Natural killer cell (primary cell): ENCODE measurements at regions not wholly inside any gene's neighbourhood (a gene's known extent, or its start where the extent isn't known, plus 50 kb on each side); places are given as distances from the start of the nearest gene placed in this dataset.

ENCODE experiments used
- ATAC-seq, 3 donors: fragments of 150-1000 bp in 2 of 3; fragments of 200-7000 bp in 1 of 3; cut with Tn5 transposase; 1 replicate in 1 of 3; 2 replicates in 2 of 3; pipeline ENCODE4 v1.10.0; 2021; ENCODE audit warnings: mild to moderate bottlenecking in 2 of 3, moderate library complexity in 2 of 3
- DNase-seq, 2 donors: peaks; one replicate each; pipeline versions ENCODE4 v3.0.0 to v3.0.0-alpha.2; 2013 to 2021; ENCODE audit warnings: mixed read lengths in 1 of 2
- H3K27ac ChIP-seq: one replicate; pipeline ENCODE4 v1.5.1; 2013; ENCODE audit warnings: mild to moderate bottlenecking, low read length
- H3K27me3 ChIP-seq: one replicate; pipeline ENCODE4 v1.6.1; 2013; ENCODE audit warnings: low read length; ENCODE audit not compliant: control insufficient read depth, insufficient read depth
- H3K36me3 ChIP-seq: one replicate; pipeline ENCODE4 v1.6.1; 2013; ENCODE audit warnings: low read length; ENCODE audit not compliant: control insufficient read depth, insufficient read depth
- H3K4me1 ChIP-seq: one replicate; pipeline ENCODE4 v1.6.1; 2013; ENCODE audit warnings: low read length; ENCODE audit not compliant: control insufficient read depth, insufficient read depth
- H3K4me3 ChIP-seq: one replicate; pipeline ENCODE4 v1.5.1; 2013; ENCODE audit warnings: low read length
- H3K9me3 ChIP-seq: one replicate; pipeline ENCODE4 v1.6.1; 2013; ENCODE audit warnings: low read length; ENCODE audit not compliant: control insufficient read depth, insufficient read depth
- H3K27ac Mint-ChIP-seq, 2 donors: one replicate each; pipeline ENCODE4 v1.8.0; 2022; ENCODE audit warnings: mild to moderate bottlenecking in 2 of 2, mixed read lengths in 2 of 2, moderate library complexity in 1 of 2
- H3K27me3 Mint-ChIP-seq, 2 donors: one replicate each; pipeline ENCODE4 v1.8.0; 2022; ENCODE audit warnings: low read depth in 2 of 2, mixed read lengths in 2 of 2
- H3K36me3 Mint-ChIP-seq: one replicate; pipeline ENCODE4 v1.8.0; 2022; ENCODE audit warnings: mixed read lengths
- H3K4me1 Mint-ChIP-seq, 2 donors: one replicate each; pipeline ENCODE4 v1.8.0; 2022; ENCODE audit warnings: mixed read lengths in 2 of 2
- H3K4me3 Mint-ChIP-seq: one replicate; pipeline ENCODE4 v1.8.0; 2022; ENCODE audit warnings: mild to moderate bottlenecking, moderate library complexity, mixed read lengths
- H3K9me3 Mint-ChIP-seq, 2 donors: one replicate each; pipeline ENCODE4 v1.8.0; 2022; ENCODE audit warnings: mixed read lengths in 2 of 2
- CTCF ChIP-seq: fragments of 200-600 bp; IDR thresholded peaks from one replicate; pipeline ENCODE4 v1.8.0; 2022; ENCODE audit warnings: antibody characterized with exemption
- WGBS: methylation state at CpG from one replicate; pipeline ENCODE4 v1.1.7; 2013; ENCODE audit warnings: missing lambda C conversion rate; ENCODE audit not compliant: insufficient coverage; 5-methylcytosine and 5-hydroxymethylcytosine counted together
- intact Hi-C: fragments of 100-400 bp; cut with micrococcal nuclease; formaldehyde crosslinking; loops from one replicate; pipeline ENCODE4 v1.14.2; 2022

- H3K9me3 ChIP-seq: no peaks in the 10 kb centered on the region
- WGBS: 60% methylated on average over 1 of the region's 3 CpGs
- Mint-ChIP-seq H3K9me3 (peaks cover 7 to 18% of the 10 kb centered on the region in 2 donors), H3K27me3 (no peaks in the 10 kb centered on the region), H3K4me3 (no peak overlapping the region), H3K27ac (no peak overlapping the region), H3K36me3 (no peaks in the 10 kb centered on the region), H3K4me1 (no peaks in the 10 kb centered on the region)
- no peak for TF ChIP-seq CTCF
- no peak overlapping the region for H3K27ac ChIP-seq
- H3K4me3 ChIP-seq: no peak overlapping the region
- H3K4me1 ChIP-seq: no peaks in the 10 kb centered on the region
- intact Hi-C loops: no loop called here
- no peaks in the 10 kb centered on the region for H3K27me3 ChIP-seq
- ATAC-seq (no peak), DNase-seq (no peak)
- H3K36me3 ChIP-seq: no peaks in the 10 kb centered on the region
Measured at GRCh38 chr3:168747697-168748096, 652.0 kb upstream of the GOLIM4 start.

- Histone ChIP-seq H3K27ac (no peak overlapping the region), H3K4me3 (no peak overlapping the region), H3K9me3 (no peaks in the 10 kb centered on the region), H3K4me1 (no peaks in the 10 kb centered on the region), H3K27me3 (no peaks in the 10 kb centered on the region), H3K36me3 (no peaks in the 10 kb centered on the region)
- Mint-ChIP-seq H3K9me3 (peaks cover 9 to 13% of the 10 kb centered on the region in 2 donors), H3K36me3 (no peaks in the 10 kb centered on the region), H3K27me3 (no peaks in the 10 kb centered on the region), H3K4me3 (no peak overlapping the region), H3K27ac (no peak overlapping the region), H3K4me1 (no peaks in the 10 kb centered on the region)
- ATAC-seq: no peak
- DNase-seq: no peak
- WGBS: 90% methylated on average over 3 of the region's 6 CpGs
- intact Hi-C loops: no loop called here
- no peak for TF ChIP-seq CTCF
Measured at GRCh38 chr3:168738527-168739325, 643.0 kb upstream of the GOLIM4 start.

GRCh38 chr3:168736202-168736601 is 640.5 kb upstream of the GOLIM4 start:
- WGBS: 92% methylated on average over 2 of the region's 2 CpGs
- intact Hi-C loops: no loop called here
- no peak for ATAC-seq

More at GRCh38 chr3:168736202-168736601, 640.5 kb upstream of the GOLIM4 start:
- Mint-ChIP-seq H3K4me1 (no peaks in the 10 kb centered on the region), H3K27ac (no peak overlapping the region), H3K4me3 (no peak overlapping the region), H3K9me3 (peaks cover 9 to 14% of the 10 kb centered on the region in 2 donors), H3K36me3 (no peaks in the 10 kb centered on the region), H3K27me3 (no peaks in the 10 kb centered on the region)
- no peak for TF ChIP-seq CTCF
- no peaks in the 10 kb centered on the region for H3K4me1 ChIP-seq
- no peaks in the 10 kb centered on the region for H3K27me3 ChIP-seq
- no peaks in the 10 kb centered on the region for H3K36me3 ChIP-seq
- H3K9me3 ChIP-seq: no peaks in the 10 kb centered on the region
- no peak overlapping the region for H3K4me3 ChIP-seq
- H3K27ac ChIP-seq: no peak overlapping the region
- DNase-seq: no peak
